Naive thymus-derived CD4-positive, alpha-beta T cell (primary cell): ENCODE measurements at regions not wholly inside any gene's neighbourhood (a gene's known extent, or its start where the extent isn't known, plus 50 kb on each side); places are given as distances from the start of the nearest gene placed in this dataset.

ENCODE experiments used
- ATAC-seq: fragments of 150-1000 bp; cut with Tn5 transposase; 2 replicates; pipeline ENCODE4 v1.10.0; 2021; ENCODE audit warnings: mild to moderate bottlenecking, moderate library complexity
- CTCF ChIA-PET: fragments of 350-600 bp; sonication (Branson Sonifier 250); formaldehyde crosslinking; loops from one replicate; lab custom pipeline; 2021; ENCODE audit warnings: antibody characterized with exemption; lab: Charles Lee
- POLR2A ChIA-PET: fragments of 350-600 bp; sonication (Branson Sonifier 250); formaldehyde crosslinking; loops from one replicate; lab custom pipeline; 2021; ENCODE audit warnings: antibody characterized with exemption, inconsistent platforms; lab: Charles Lee
- DNase-seq, 9 donors: peaks; one replicate each; pipeline versions ENCODE4 v3.0.0 to v3.0.0-alpha.2; 2020 to 2022; ENCODE audit warnings: mixed read lengths in 1 of 9
- H3K27ac ChIP-seq: one replicate; pipeline ENCODE4 v1.7.0; 2013; ENCODE audit warnings: mild to moderate bottlenecking, low read depth, low read length, moderate library complexity
- H3K27me3 ChIP-seq, 2 donors: one replicate each; pipeline ENCODE4 v1.7.0; 2013; ENCODE audit warnings: low read length in 2 of 2, mild to moderate bottlenecking in 2 of 2, moderate library complexity in 2 of 2; ENCODE audit not compliant: control insufficient read depth in 2 of 2, insufficient read depth in 2 of 2
- H3K36me3 ChIP-seq, 3 experiments: 1 replicate in 2 of 3; 2 replicates in 1 of 3; pipeline ENCODE4 v1.7.0; 2013; ENCODE audit warnings: low read length in 3 of 3, mild to moderate bottlenecking in 3 of 3, moderate library complexity in 1 of 3; ENCODE audit not compliant: insufficient read depth in 3 of 3, control insufficient read depth in 2 of 3
- H3K4me1 ChIP-seq, 2 donors: one replicate each; pipeline ENCODE4 v1.7.0; 2013; ENCODE audit warnings: low read length in 2 of 2, mild to moderate bottlenecking in 2 of 2, moderate library complexity in 1 of 2; ENCODE audit not compliant: control insufficient read depth in 2 of 2, insufficient read depth in 2 of 2
- H3K4me3 ChIP-seq: 2 replicates; pipeline ENCODE4 v1.7.0; 2013; ENCODE audit warnings: mild to moderate bottlenecking, low read length
- H3K9me3 ChIP-seq, 3 experiments: 1 replicate in 2 of 3; 2 replicates in 1 of 3; pipeline ENCODE4 v1.7.0; 2013; ENCODE audit warnings: low read length in 3 of 3; ENCODE audit not compliant: control insufficient read depth in 2 of 3
- H3K27ac Mint-ChIP-seq, 9 donors: one replicate each; pipeline ENCODE4 v1.8.0; 2020 to 2022; ENCODE audit warnings: mixed read lengths in 9 of 9, mild to moderate bottlenecking in 8 of 9, moderate library complexity in 5 of 9, inconsistent platforms in 2 of 9
- H3K27me3 Mint-ChIP-seq, 5 donors: one replicate each; pipeline ENCODE4 v1.8.0; 2021 to 2022; ENCODE audit warnings: mixed read lengths in 5 of 5, mild to moderate bottlenecking in 1 of 5
- H3K36me3 Mint-ChIP-seq, 5 donors: one replicate each; pipeline ENCODE4 v1.8.0; 2020 to 2022; ENCODE audit warnings: mixed read lengths in 5 of 5, mild to moderate bottlenecking in 3 of 5, inconsistent platforms in 1 of 5
- H3K4me1 Mint-ChIP-seq, 7 donors: one replicate each; pipeline ENCODE4 v1.8.0; 2020 to 2022; ENCODE audit warnings: mixed read lengths in 7 of 7, mild to moderate bottlenecking in 3 of 7, inconsistent platforms in 1 of 7
- H3K4me3 Mint-ChIP-seq, 10 donors: one replicate each; pipeline ENCODE4 v1.8.0; 2020 to 2022; ENCODE audit warnings: mild to moderate bottlenecking in 10 of 10, mixed read lengths in 10 of 10, moderate library complexity in 6 of 10, inconsistent platforms in 2 of 10
- H3K9me3 Mint-ChIP-seq, 11 donors: one replicate each; pipeline ENCODE4 v1.8.0; 2020 to 2022; ENCODE audit warnings: mixed read lengths in 11 of 11, mild to moderate bottlenecking in 4 of 11, inconsistent platforms in 1 of 11, moderate library complexity in 1 of 11
- intact Hi-C, 2 donors: fragments of 100-400 bp; cut with micrococcal nuclease; formaldehyde crosslinking; loops; one replicate each; pipeline ENCODE4 v1.15.1; 2023

DNA sequence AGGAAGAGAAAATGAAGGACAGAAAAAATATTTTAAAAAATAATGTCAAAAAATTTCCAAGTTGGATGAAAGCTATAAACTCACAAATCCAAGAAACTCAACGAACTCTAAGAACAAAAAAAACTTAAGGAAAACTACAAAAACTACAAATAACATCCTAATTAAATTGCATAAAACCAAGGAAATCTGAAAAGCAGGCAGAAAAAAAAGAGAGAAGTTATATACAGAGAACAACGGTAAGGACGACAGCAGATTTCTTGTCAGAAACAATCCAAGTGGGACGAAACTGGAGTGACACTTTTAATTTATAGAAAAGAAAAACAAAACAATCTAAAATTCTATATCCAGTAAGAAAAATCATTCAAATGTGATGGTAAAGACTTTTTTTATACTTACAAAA lies 122.2 kb upstream of the LYZL1 start:
- Histone ChIP-seq H3K27me3 (no peaks in the 10 kb centered on the region), H3K4me3 (no peak overlapping the region), H3K4me1 (no peaks in the 10 kb centered on the region), H3K9me3 (peaks cover 0 to 5% (median 0%) of the 10 kb centered on the region in 3 experiments), H3K27ac (no peak overlapping the region), H3K36me3 (no peaks in the 10 kb centered on the region)
- ATAC-seq: no peak
- H3K9me3 Mint-ChIP-seq: peaks cover 2 to 49% (median 12%) of the 10 kb centered on the region in 11 donors
- no peak overlapping the region for H3K4me3 Mint-ChIP-seq
- CTCF ChIA-PET: no interaction called here
- peaks cover 0 to 13% (median 4%) of the 10 kb centered on the region in 5 donors for H3K27me3 Mint-ChIP-seq
- intact Hi-C loops: no loop called here
- POLR2A ChIA-PET: no interaction called here
- DNase-seq: no peak
- H3K4me1 Mint-ChIP-seq: no peaks in the 10 kb centered on the region
- no peak overlapping the region for H3K27ac Mint-ChIP-seq
- H3K36me3 Mint-ChIP-seq: peaks cover 0 to 5% (median 4%) of the 10 kb centered on the region in 5 donors

DNA sequence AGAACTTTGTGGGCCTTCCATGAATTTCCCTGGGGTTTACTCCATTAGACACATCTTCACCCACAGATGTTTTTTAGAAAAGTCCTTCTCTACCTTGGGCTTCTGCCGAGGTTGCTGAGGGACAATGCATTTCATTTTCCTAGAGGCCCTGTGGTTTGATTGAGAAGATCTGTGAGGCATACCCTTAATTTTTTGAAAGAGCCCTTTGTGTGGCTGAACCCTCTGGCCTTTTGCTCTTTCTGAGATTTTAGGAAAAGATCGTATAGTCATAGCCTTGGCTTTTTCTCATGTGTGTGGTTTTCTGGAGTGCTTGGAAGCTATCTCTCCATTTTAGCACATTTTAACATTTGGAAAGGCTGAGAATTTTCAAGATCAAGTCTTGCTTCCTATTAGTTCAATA lies 119.8 kb upstream of the LYZL1 start:
- Mint-ChIP-seq H3K27me3 (peaks cover 0 to 8% (median 0%) of the 10 kb centered on the region in 5 donors), H3K4me1 (no peaks in the 10 kb centered on the region), H3K36me3 (peaks cover 0 to 5% (median 4%) of the 10 kb centered on the region in 5 donors), H3K4me3 (no peak overlapping the region), H3K27ac (no peak overlapping the region), H3K9me3 (peaks cover 5 to 64% (median 16%) of the 10 kb centered on the region in 11 donors)
- no peak overlapping the region for H3K4me3 ChIP-seq
- peaks cover 0 to 5% (median 0%) of the 10 kb centered on the region in 3 experiments for H3K9me3 ChIP-seq
- H3K4me1 ChIP-seq: no peaks in the 10 kb centered on the region
- H3K27ac ChIP-seq: no peak overlapping the region
- H3K27me3 ChIP-seq: no peaks in the 10 kb centered on the region
- ATAC-seq: no peak
- DNase-seq: no peak
- POLR2A ChIA-PET: no interaction called here
- H3K36me3 ChIP-seq: no peaks in the 10 kb centered on the region
- CTCF ChIA-PET: interaction anchor here (0.9 kb wide), 1 partner anchor 13 kb away, joined by 3 read pairs; no protein-coding TSS in a partner anchor
- intact Hi-C loops: no loop called here

DNA sequence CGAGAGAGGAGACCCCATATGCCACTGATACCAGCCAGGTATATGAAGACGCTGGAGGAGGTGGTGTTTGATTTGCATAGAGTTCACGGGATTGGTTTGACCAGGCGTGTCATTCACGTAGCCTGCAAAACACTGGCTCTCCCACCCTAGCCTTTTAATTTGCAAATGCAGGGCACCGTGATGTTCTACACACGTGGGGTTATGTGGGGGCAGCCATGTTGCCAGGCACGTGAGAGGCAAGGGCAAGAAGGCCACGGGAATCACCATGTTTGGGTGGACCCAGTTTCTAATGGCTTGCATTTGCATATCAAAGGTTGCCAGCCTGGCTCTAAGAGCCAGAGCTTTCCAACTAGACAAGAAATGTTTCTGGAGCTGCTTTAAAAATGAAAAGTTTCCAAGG lies 117.2 kb upstream of the LYZL1 start:
- H3K27ac ChIP-seq: no peak overlapping the region

DNA sequence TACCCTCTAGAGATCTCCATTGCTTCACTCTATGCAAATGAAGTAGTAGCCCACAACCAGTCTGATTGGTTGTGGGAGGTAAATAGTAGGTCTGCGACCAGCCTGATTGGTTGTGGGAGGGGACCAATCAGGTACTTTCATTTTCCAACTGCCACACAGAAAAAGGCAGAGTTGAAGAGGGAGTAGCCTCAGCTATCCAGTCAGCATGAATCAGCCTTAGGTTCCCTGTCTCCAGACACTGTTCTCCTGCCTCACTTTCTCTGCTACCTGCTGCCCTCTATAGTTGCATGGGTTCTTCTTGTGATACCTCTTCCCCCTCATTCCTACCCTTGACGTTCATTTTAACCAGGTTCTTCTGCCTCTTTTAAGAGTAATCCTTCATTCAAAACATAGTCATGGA lies 114.5 kb upstream of the LYZL1 start:
- no peaks in the 10 kb centered on the region for H3K36me3 ChIP-seq
- ATAC-seq: no peak
- H3K27me3 ChIP-seq: no peaks in the 10 kb centered on the region
- Mint-ChIP-seq H3K27ac (no peak overlapping the region), H3K4me1 (no peaks in the 10 kb centered on the region), H3K9me3 (peaks cover 6 to 40% (median 9%) of the 10 kb centered on the region in 11 donors), H3K4me3 (no peak overlapping the region), H3K36me3 (peaks cover 0 to 9% (median 4%) of the 10 kb centered on the region in 5 donors), H3K27me3 (peaks cover 0 to 38% (median 19%) of the 10 kb centered on the region in 5 donors)
- CTCF ChIA-PET: no interaction called here
- POLR2A ChIA-PET: no interaction called here
- peaks cover 0 to 5% (median 0%) of the 10 kb centered on the region in 3 experiments for H3K9me3 ChIP-seq
- no peak overlapping the region for H3K4me3 ChIP-seq
- intact Hi-C loops: no loop called here
- no peak overlapping the region for H3K27ac ChIP-seq
- DNase-seq: no peak
- no peaks in the 10 kb centered on the region for H3K4me1 ChIP-seq

More for the DNA sequence above, 117.2 kb upstream of the LYZL1 start:
- Histone ChIP-seq H3K9me3 (peaks cover 0 to 5% (median 0%) of the 10 kb centered on the region in 3 experiments), H3K27me3 (no peaks in the 10 kb centered on the region), H3K4me1 (no peaks in the 10 kb centered on the region), H3K36me3 (no peaks in the 10 kb centered on the region), H3K4me3 (no peak overlapping the region)
- H3K9me3 Mint-ChIP-seq: peaks cover 7 to 56% (median 11%) of the 10 kb centered on the region in 11 donors
- POLR2A ChIA-PET: no interaction called here
- no peak overlapping the region for H3K27ac Mint-ChIP-seq
- H3K27me3 Mint-ChIP-seq: peaks cover 0 to 22% (median 16%) of the 10 kb centered on the region in 5 donors
- CTCF ChIA-PET: no interaction called here
- H3K36me3 Mint-ChIP-seq: peaks cover 0 to 5% (median 4%) of the 10 kb centered on the region in 5 donors
- no peak overlapping the region for H3K4me3 Mint-ChIP-seq
- DNase-seq (no peak), ATAC-seq (no peak)
- intact Hi-C loops: no loop called here
- H3K4me1 Mint-ChIP-seq: no peaks in the 10 kb centered on the region

DNA sequence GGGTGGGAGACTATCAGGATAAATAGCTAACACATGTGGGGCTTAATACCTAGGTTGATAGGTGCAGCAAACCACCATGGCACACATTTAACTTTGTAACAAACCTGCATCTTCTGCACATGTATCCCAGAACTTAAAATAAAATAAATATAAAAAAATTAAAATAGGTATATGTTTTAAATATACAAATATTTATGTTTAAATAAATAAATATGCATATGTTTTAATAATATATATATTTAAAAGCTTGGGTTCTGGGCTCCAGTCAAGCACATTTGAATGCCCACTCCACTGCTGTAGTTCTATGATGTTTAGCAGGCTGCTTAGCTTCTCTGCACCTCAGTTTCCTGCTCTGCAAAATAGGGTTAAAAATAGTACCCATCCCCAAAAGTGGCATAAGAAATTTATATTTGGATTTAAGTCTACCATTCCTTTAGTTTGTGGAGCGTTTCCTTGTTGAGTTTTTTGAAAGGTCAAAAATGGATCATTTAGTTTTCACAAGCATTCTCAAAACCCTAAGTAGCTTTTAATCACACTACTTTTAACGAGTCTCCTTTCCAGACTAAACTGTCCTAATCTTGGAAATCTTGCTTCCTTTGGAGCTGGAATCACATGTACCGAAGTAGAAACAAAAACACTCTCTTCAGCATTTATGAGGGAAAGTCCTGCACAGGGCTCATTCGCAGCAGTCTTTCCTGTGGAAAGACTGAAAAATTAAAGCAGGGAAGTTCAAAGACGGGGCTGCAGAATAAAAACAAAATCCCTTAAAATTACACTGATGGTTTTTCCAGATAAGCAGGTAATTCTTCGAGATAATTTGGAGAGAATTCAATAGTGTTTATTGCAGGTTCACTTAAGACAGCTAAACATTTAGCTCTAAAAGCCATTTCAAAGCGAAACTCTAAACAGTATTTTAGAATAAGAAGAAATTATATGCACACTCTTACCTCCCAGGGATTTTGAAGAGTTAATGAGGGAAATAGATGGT lies 111.7 kb upstream of the LYZL1 start:
- CTCF ChIA-PET: no interaction called here
- no peaks in the 10 kb centered on the region for H3K4me1 ChIP-seq
- no peaks in the 10 kb centered on the region for H3K27me3 ChIP-seq
- DNase-seq (no peak), ATAC-seq (no peak)
- Mint-ChIP-seq H3K4me3 (no peak overlapping the region), H3K27ac (no peak overlapping the region), H3K4me1 (no peaks in the 10 kb centered on the region), H3K9me3 (peaks cover 0 to 15% (median 6%) of the 10 kb centered on the region in 11 donors), H3K27me3 (peaks cover 0 to 50% (median 23%) of the 10 kb centered on the region in 5 donors), H3K36me3 (peaks cover 0 to 4% (median 0%) of the 10 kb centered on the region in 5 donors)
- H3K36me3 ChIP-seq: no peaks in the 10 kb centered on the region
- H3K9me3 ChIP-seq: no peaks in the 10 kb centered on the region
- intact Hi-C loops: no loop called here
- H3K27ac ChIP-seq: no peak overlapping the region
- POLR2A ChIA-PET: no interaction called here
- H3K4me3 ChIP-seq: no peak overlapping the region

DNA sequence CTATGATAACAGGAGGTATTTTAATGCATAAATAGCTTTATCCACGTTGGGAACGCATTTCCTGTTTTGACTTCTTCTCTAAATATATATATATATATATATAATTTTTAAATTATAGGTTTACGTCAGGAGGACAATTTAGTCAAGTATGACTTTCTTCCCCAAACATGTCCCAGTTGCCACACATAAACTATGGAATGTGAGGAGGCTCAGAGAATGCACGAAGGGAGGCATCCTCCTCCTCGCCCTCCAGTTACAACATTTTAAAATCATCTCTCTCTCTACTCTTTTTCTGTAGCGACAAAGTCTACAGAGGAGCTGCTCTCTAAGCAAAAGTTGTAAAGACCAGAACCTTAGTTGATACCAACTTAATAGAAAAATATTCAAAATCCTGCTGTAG lies 106.9 kb upstream of the LYZL1 start:
- Histone ChIP-seq H3K27me3 (no peaks in the 10 kb centered on the region), H3K9me3 (no peaks in the 10 kb centered on the region), H3K36me3 (no peaks in the 10 kb centered on the region), H3K4me3 (no peak overlapping the region), H3K4me1 (no peaks in the 10 kb centered on the region), H3K27ac (no peak overlapping the region)
- ATAC-seq: no peak
- no peak for DNase-seq
- Mint-ChIP-seq H3K27me3 (peaks cover 2 to 35% (median 22%) of the 10 kb centered on the region in 5 donors), H3K27ac (no peak overlapping the region), H3K4me3 (no peak overlapping the region), H3K4me1 (no peaks in the 10 kb centered on the region), H3K36me3 (peaks cover 0 to 4% (median 0%) of the 10 kb centered on the region in 5 donors), H3K9me3 (peaks cover 0 to 7% (median 0%) of the 10 kb centered on the region in 11 donors)
- POLR2A ChIA-PET: no interaction called here
- CTCF ChIA-PET: no interaction called here
- intact Hi-C loops: no loop called here
